ENCODE measurements at regions not wholly inside any gene's neighbourhood (a gene's known extent, or its start where the extent isn't known, plus 50 kb on each side); places are given as distances from the start of the nearest gene placed in this dataset.

GRCh38 chr9:105858006-105858690, 163.8 kb downstream of the TMEM38B start:
- H3K4me1 ChIP-seq (ENCODE audit: control insufficient read depth in 2 of 3, insufficient read depth in 2 of 3, low read depth in 1 of 3, low read length in 3 of 3) = no peaks in the 10 kb centered on the region
- no peak for TF ChIP-seq CTCF (IDR thresholded peaks at IDR 0.05; ENCODE audit: borderline replicate concordance, extremely low read depth, insufficient read depth)
- H3K4me3 ChIP-seq (ENCODE audit: low read length in 3 of 3) = no peak overlapping the region
- DNase-seq (no peak), FAIRE-seq (no peak)
- no peak overlapping the region for H3K9ac ChIP-seq (ENCODE audit: low read length in 3 of 3)
- no peaks in the 10 kb centered on the region for H3K9me3 ChIP-seq (ENCODE audit: control insufficient read depth in 2 of 3, insufficient read depth in 1 of 3, low read length in 3 of 3)
- no peak overlapping the region for H3K27ac ChIP-seq (ENCODE audit: low read depth in 2 of 2, low read length in 2 of 2)
- intact Hi-C loops (cut with DNase I) = no loop called here
- no peaks in the 10 kb centered on the region for H3K27me3 ChIP-seq (ENCODE audit: control insufficient read depth, insufficient read depth, low read length)
- H3K36me3 ChIP-seq (ENCODE audit: control insufficient read depth in 2 of 3, insufficient read depth in 3 of 3, low read length in 3 of 3) = no peaks in the 10 kb centered on the region

- no peaks in the 10 kb centered on the region for H3K4me1 ChIP-seq (ENCODE audit: control insufficient read depth in 2 of 3, insufficient read depth in 2 of 3, low read depth in 1 of 3, low read length in 3 of 3)
- DNase-seq (no peak), FAIRE-seq (no peak)
- no peak overlapping the region for H3K27ac ChIP-seq (ENCODE audit: low read depth in 2 of 2, low read length in 2 of 2)
- no peaks in the 10 kb centered on the region for H3K36me3 ChIP-seq (ENCODE audit: control insufficient read depth in 2 of 3, insufficient read depth in 3 of 3, low read length in 3 of 3)
- no peaks in the 10 kb centered on the region for H3K9me3 ChIP-seq (ENCODE audit: control insufficient read depth in 2 of 3, insufficient read depth in 1 of 3, low read length in 3 of 3)
- H3K4me3 ChIP-seq (ENCODE audit: low read length in 3 of 3) = no peak overlapping the region
- H3K27me3 ChIP-seq (ENCODE audit: control insufficient read depth, insufficient read depth, low read length) = no peaks in the 10 kb centered on the region
- H3K9ac ChIP-seq (ENCODE audit: low read length in 3 of 3) = no peak overlapping the region
- intact Hi-C loops (cut with DNase I) = no loop called here
- TF ChIP-seq CTCF (IDR thresholded peaks at IDR 0.05; ENCODE audit: borderline replicate concordance, extremely low read depth, insufficient read depth) = no peak
These were observed 164.5 kb downstream of the TMEM38B start for GRCh38 chr9:105858877-105859276.

GRCh38 chr9:105859428-105860091, 165.2 kb downstream of the TMEM38B start:
- H3K9ac ChIP-seq (ENCODE audit: low read length in 3 of 3) = no peak overlapping the region
- intact Hi-C loops (cut with DNase I) = no loop called here
- DNase-seq (no peak), FAIRE-seq (no peak)
- H3K36me3 ChIP-seq (ENCODE audit: control insufficient read depth in 2 of 3, insufficient read depth in 3 of 3, low read length in 3 of 3) = no peaks in the 10 kb centered on the region
- TF ChIP-seq CTCF (IDR thresholded peaks at IDR 0.05; ENCODE audit: borderline replicate concordance, extremely low read depth, insufficient read depth) = no peak
- H3K4me1 ChIP-seq (ENCODE audit: control insufficient read depth in 2 of 3, insufficient read depth in 2 of 3, low read depth in 1 of 3, low read length in 3 of 3) = no peaks in the 10 kb centered on the region
- H3K4me3 ChIP-seq (ENCODE audit: low read length in 3 of 3) = no peak overlapping the region
- H3K9me3 ChIP-seq (ENCODE audit: control insufficient read depth in 2 of 3, insufficient read depth in 1 of 3, low read length in 3 of 3) = no peaks in the 10 kb centered on the region
- no peaks in the 10 kb centered on the region for H3K27me3 ChIP-seq (ENCODE audit: control insufficient read depth, insufficient read depth, low read length)
- no peak overlapping the region for H3K27ac ChIP-seq (ENCODE audit: low read depth in 2 of 2, low read length in 2 of 2)

Measured in kidney (tissue), 13 donors.